ENCODE measurements at regions not wholly inside any gene's neighbourhood (a gene's known extent, or its start where the extent isn't known, plus 50 kb on each side); places are given as distances from the start of the nearest gene placed in this dataset.

DNA sequence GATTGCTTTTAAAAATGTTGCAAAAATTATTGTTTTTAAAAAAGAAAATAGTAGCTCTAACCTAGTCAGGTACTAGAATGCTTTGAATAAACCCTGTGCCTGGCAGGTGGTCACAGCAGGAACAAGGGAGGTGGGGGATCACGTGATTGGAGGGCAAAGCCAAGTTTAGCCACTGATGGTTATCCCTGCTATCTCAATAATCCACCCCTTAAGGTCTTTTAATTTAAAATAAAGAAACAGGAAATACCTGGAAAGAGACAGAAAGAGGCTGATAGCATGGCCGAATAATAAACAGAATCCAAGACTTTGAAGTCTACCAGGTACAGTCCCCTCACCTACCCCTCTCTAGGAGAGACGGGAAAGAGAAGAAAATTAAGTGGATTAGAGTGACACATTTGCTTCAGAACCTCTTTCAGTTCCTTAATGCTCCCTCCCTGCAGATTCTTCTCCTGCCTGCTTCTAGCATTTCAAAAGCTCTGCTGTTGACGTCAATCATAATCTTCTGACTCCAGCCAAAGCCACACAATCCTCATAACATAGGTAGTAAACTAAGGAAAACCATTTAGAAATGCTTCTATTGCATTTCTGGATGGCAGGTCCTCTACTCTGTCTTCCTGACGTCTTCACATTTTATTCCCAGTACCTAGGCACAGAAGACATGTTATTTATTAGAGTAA lies 303.4 kb upstream of the MME start:
- no peak overlapping the region for H3K27ac ChIP-seq (ENCODE audit: low read depth, low read length)

GRCh38 chr3:154775821-154776548 lies 304.1 kb upstream of the MME start:
- DNase-seq (ENCODE audit: low read depth): no peak
- Histone ChIP-seq H3K9ac (ENCODE audit: low read length) (no peak overlapping the region), H3K36me3 (ENCODE audit: insufficient read depth, low read length) (no peaks in the 10 kb centered on the region), H3K9me3 (ENCODE audit: insufficient read depth, low read depth, low read length) (no peaks in the 10 kb centered on the region), H3K27me3 (ENCODE audit: insufficient read depth, low read length) (no peaks in the 10 kb centered on the region), H3K4me1 (ENCODE audit: insufficient read depth, low read length) (no peaks in the 10 kb centered on the region), H3K79me2 (ENCODE audit: insufficient read depth, low read length) (no peaks in the 10 kb centered on the region), H2AFZ (ENCODE audit: low read depth, low read length) (no peak overlapping the region), H3K4me2 (ENCODE audit: low read length) (no peak overlapping the region), H4K20me1 (ENCODE audit: insufficient read depth, low read length) (no peaks in the 10 kb centered on the region), H3K4me3 (ENCODE audit: insufficient read depth, low read depth, low read length) (no peak overlapping the region), H3K27ac (ENCODE audit: low read depth, low read length) (no peak overlapping the region)
- Mint-ChIP-seq H3K4me1 (ENCODE audit: low read depth, unreplicated experiment) (peaks cover 13% of the 10 kb centered on the region), H3K36me3 (ENCODE audit: low read depth, unreplicated experiment) (no peaks in the 10 kb centered on the region), H3K27ac (ENCODE audit: unreplicated experiment) (no peak overlapping the region), H3K27me3 (ENCODE audit: low read depth, unreplicated experiment) (no peaks in the 10 kb centered on the region), H3K4me3 (ENCODE audit: unreplicated experiment) (no peak overlapping the region), H3K9me3 (ENCODE audit: unreplicated experiment) (peaks cover 2% of the 10 kb centered on the region)
- no peak for FAIRE-seq
- no peak for TF ChIP-seq CTCF (IDR thresholded peaks at IDR 0.05; ENCODE audit: insufficient read depth, low read depth, low read length)
- no peak for TF ChIP-seq EZH2 (IDR thresholded peaks at IDR 0.05; ENCODE audit: insufficient read depth, low read length)

More for the DNA sequence above, 303.4 kb upstream of the MME start:
- Histone ChIP-seq H3K79me2 (ENCODE audit: insufficient read depth, low read length) (no peaks in the 10 kb centered on the region), H3K4me2 (ENCODE audit: low read length) (no peak overlapping the region), H2AFZ (ENCODE audit: low read depth, low read length) (no peak overlapping the region), H3K36me3 (ENCODE audit: insufficient read depth, low read length) (no peaks in the 10 kb centered on the region), H3K4me1 (ENCODE audit: insufficient read depth, low read length) (no peaks in the 10 kb centered on the region), H3K9ac (ENCODE audit: low read length) (no peak overlapping the region), H3K4me3 (ENCODE audit: insufficient read depth, low read depth, low read length) (no peak overlapping the region), H3K9me3 (ENCODE audit: insufficient read depth, low read depth, low read length) (no peaks in the 10 kb centered on the region), H4K20me1 (ENCODE audit: insufficient read depth, low read length) (no peaks in the 10 kb centered on the region), H3K27me3 (ENCODE audit: insufficient read depth, low read length) (no peaks in the 10 kb centered on the region)
- FAIRE-seq (no peak), DNase-seq (ENCODE audit: low read depth) (no peak)
- Mint-ChIP-seq H3K27ac (ENCODE audit: unreplicated experiment) (no peak overlapping the region), H3K4me3 (ENCODE audit: unreplicated experiment) (no peak overlapping the region), H3K4me1 (ENCODE audit: low read depth, unreplicated experiment) (peaks cover 13% of the 10 kb centered on the region), H3K27me3 (ENCODE audit: low read depth, unreplicated experiment) (no peaks in the 10 kb centered on the region), H3K9me3 (ENCODE audit: unreplicated experiment) (peaks cover 2% of the 10 kb centered on the region), H3K36me3 (ENCODE audit: low read depth, unreplicated experiment) (no peaks in the 10 kb centered on the region)
- no peak for TF ChIP-seq EZH2 (IDR thresholded peaks at IDR 0.05; ENCODE audit: insufficient read depth, low read length)
- no peak for TF ChIP-seq CTCF (IDR thresholded peaks at IDR 0.05; ENCODE audit: insufficient read depth, low read depth, low read length)

Data from astrocyte (in vitro differentiated cells and primary cell).